ENCODE measurements at regions not wholly inside any gene's neighbourhood (a gene's known extent, or its start where the extent isn't known, plus 50 kb on each side); places are given as distances from the start of the nearest gene placed in this dataset.

- TF ChIP-seq CTCF (conservative IDR thresholded peaks at IDR 0.05; ENCODE audit: low read length) (no peak), EZH2phosphoT487 (IDR thresholded peaks at IDR 0.05; ENCODE audit: borderline replicate concordance) (no peak)
Measured at GRCh38 chr6:122007339-122007738, 392.1 kb upstream of the HSF2 start.

Data from Loucy (cell line).